HepG2 (cell line): ENCODE measurements at regions not wholly inside any gene's neighbourhood (a gene's known extent, or its start where the extent isn't known, plus 50 kb on each side); places are given as distances from the start of the nearest gene placed in this dataset.

Experiments
- ATAC-seq: fragments of 200-7000 bp; cut with Tn5 transposase; 3 replicates; pipeline ENCODE4 v1.9.1; 2020; ENCODE audit warnings: mild to moderate bottlenecking, moderate library complexity
- BruUV-seq: library from RNA; stranded (reverse); fragments of 400-500 nt; replicated peaks from 2 replicates; lab custom pipeline; 2021; lab: Mats Ljungman, UMichigan
- CTCF ChIA-PET: fragments of 300-600 bp; formaldehyde crosslinking; extraction: SDS; loops from one replicate; lab custom pipeline; 2021; ENCODE audit warnings: low total read pairs, inconsistent platforms, low intra/inter-chr PET ratio; lab: Yijun Ruan, JAX
- POLR2A ChIA-PET: fragments of 350-600 bp; sonication (Branson Sonifier 250); formaldehyde crosslinking; loops from one replicate; lab custom pipeline; 2020; ENCODE audit warnings: antibody characterized with exemption, inconsistent platforms; lab: Yijun Ruan, JAX
- DNase-seq: peaks from one replicate; pipeline ENCODE4 v3.0.0-alpha.2; 2015; ENCODE audit warnings: low spot score
- FAIRE-seq: peaks from 3 replicates; lab custom pipeline; 2011; peaks lifted over from hg19 to GRCh38; lab: Jason Lieb, UNC
- H2AFZ ChIP-seq: one replicate; pipeline ENCODE4 v1.6.1; 2011; ENCODE audit warnings: low read length, inconsistent platforms
- H3K27ac ChIP-seq: fragments of 300-600 bp; 3 replicates; pipeline ENCODE4 v1.8.0; 2011; ENCODE audit warnings: mixed run types, mild to moderate bottlenecking, mixed read lengths, low read length, inconsistent platforms; ENCODE audit not compliant: insufficient read depth; ENCODE audit errors: extremely low read length
- H3K27me3 ChIP-seq, 2 experiments: fragments of 200-600 bp in 1 of 2; 2 replicates in 1 of 2; 3 replicates in 1 of 2; pipeline versions ENCODE4 v1.6.0 to v1.8.0; 2011; ENCODE audit warnings: low read length in 2 of 2, mild to moderate bottlenecking in 2 of 2, moderate library complexity in 2 of 2, inconsistent platforms in 1 of 2; ENCODE audit not compliant: insufficient read depth in 2 of 2, control insufficient read depth in 1 of 2
- H3K36me3 ChIP-seq, 2 experiments: fragments of 200-600 bp in 1 of 2; replicated peaks in 1 of 2; 2 replicates in 1 of 2; 3 replicates in 1 of 2; pipeline versions ENCODE4 v1.5.1 to v1.8.0; 2011; ENCODE audit warnings: low read length in 2 of 2, inconsistent platforms in 1 of 2; ENCODE audit not compliant: insufficient read depth in 2 of 2, control insufficient read depth in 1 of 2
- H3K4me1 ChIP-seq: 2 replicates; pipeline ENCODE4 v1.5.1; 2012; ENCODE audit warnings: low read length, inconsistent platforms; ENCODE audit not compliant: insufficient read depth
- H3K4me2 ChIP-seq: 2 replicates; pipeline ENCODE4 v1.6.0; 2011; ENCODE audit warnings: low read depth, low read length, inconsistent platforms
- H3K4me3 ChIP-seq, 3 experiments: fragments of 200-600 bp in 1 of 3; sonication (generic), shearing (Covaris generic) in 1 of 3; replicated peaks in 1 of 3; 2 replicates each; pipeline ENCODE4 v1.5.1; 2011 to 2016; ENCODE audit warnings: low read length in 3 of 3, inconsistent platforms in 2 of 3, low read depth in 2 of 3, mild to moderate bottlenecking in 2 of 3, control low read depth in 1 of 3, mixed read lengths in 1 of 3; ENCODE audit not compliant: insufficient read depth in 1 of 3
- H3K79me2 ChIP-seq: one replicate; pipeline ENCODE4 v1.6.1; 2011; ENCODE audit warnings: low read length, inconsistent platforms; ENCODE audit not compliant: insufficient read depth
- H3K9ac ChIP-seq: 2 replicates; pipeline ENCODE4 v1.6.0; 2011; ENCODE audit warnings: mild to moderate bottlenecking, low read depth, low read length, inconsistent platforms; ENCODE audit not compliant: insufficient read depth
- H3K9me3 ChIP-seq: 2 replicates; pipeline ENCODE4 v1.5.1; 2012; ENCODE audit warnings: mild to moderate bottlenecking, low read length
- H4K20me1 ChIP-seq: 2 replicates; pipeline ENCODE4 v1.6.0; 2011; ENCODE audit warnings: inconsistent platforms, mild to moderate bottlenecking, low read length, moderate library complexity; ENCODE audit not compliant: insufficient read depth
- BRF2 ChIP-seq: sonication (generic); formaldehyde crosslinking; IDR thresholded peaks from 2 replicates; pipeline ENCODE4 v1.8.1; 2022; ENCODE audit warnings: mild to moderate bottlenecking, missing genetic modification reagents
- CBFB ChIP-seq: sonication (generic); formaldehyde crosslinking; IDR thresholded peaks from 2 replicates; pipeline ENCODE4 v1.4.0; 2020; ENCODE audit warnings: missing genetic modification reagents
- CREM ChIP-seq, 2 experiments: sonication (generic) in 1 of 2; formaldehyde crosslinking in 1 of 2; IDR thresholded peaks; 2 replicates each; pipeline versions ENCODE4 v1.4.0 to v1.6.1; 2016 to 2020; ENCODE audit warnings: antibody characterized with exemption in 1 of 2, mild to moderate bottlenecking in 1 of 2, missing genetic modification reagents in 1 of 2
- FIP1L1 ChIP-seq: fragments of 200-400 bp; formaldehyde crosslinking; IDR thresholded peaks from 2 replicates; pipeline ENCODE4 v1.6.1; 2018; ENCODE audit warnings: low read depth, mild to moderate bottlenecking, low read length, moderate library complexity, borderline replicate concordance; ENCODE audit not compliant: insufficient read depth
- HOXA5 ChIP-seq: sonication (generic); formaldehyde crosslinking; IDR thresholded peaks from 2 replicates; pipeline ENCODE4 v1.4.0; 2020; ENCODE audit warnings: missing genetic modification reagents
- ISL2 ChIP-seq: sonication (generic); formaldehyde crosslinking; IDR thresholded peaks from 2 replicates; pipeline ENCODE4 v1.5.0; 2020; ENCODE audit warnings: missing genetic modification reagents
- MIER2 ChIP-seq: IDR thresholded peaks from 2 replicates; pipeline ENCODE4 v1.6.1; 2016; ENCODE audit warnings: missing biosample characterization, missing genetic modification reagents
- RXRA ChIP-seq: sonication (generic); formaldehyde crosslinking; IDR thresholded peaks from 2 replicates; pipeline ENCODE4 v1.5.1; 2020; ENCODE audit warnings: missing genetic modification reagents
- TCF7L2 ChIP-seq: IDR thresholded peaks from 2 replicates; pipeline ENCODE4 v1.6.1; 2011; ENCODE audit warnings: mild to moderate bottlenecking, low read depth, low read length, moderate library complexity
- THYN1 ChIP-seq: sonication (generic); formaldehyde crosslinking; IDR thresholded peaks from 2 replicates; pipeline ENCODE4 v1.8.1; 2023; ENCODE audit warnings: low read depth, mild to moderate bottlenecking, moderate library complexity, missing genetic modification reagents, borderline replicate concordance
- ZBTB37 ChIP-seq: sonication (generic); formaldehyde crosslinking; IDR thresholded peaks from 2 replicates; pipeline ENCODE4 v1.4.0; 2020; ENCODE audit warnings: mild to moderate bottlenecking, missing genetic modification reagents
- ZNF619 ChIP-seq: sonication (generic); formaldehyde crosslinking; IDR thresholded peaks from 2 replicates; pipeline ENCODE4 v1.4.0; 2020; ENCODE audit warnings: mild to moderate bottlenecking, missing genetic modification reagents
- ZNF646 ChIP-seq: sonication (generic); formaldehyde crosslinking; IDR thresholded peaks from 2 replicates; pipeline ENCODE4 v1.9.0; 2021; ENCODE audit warnings: mild to moderate bottlenecking, missing genetic modification reagents
- ZSCAN29 ChIP-seq: sonication (generic); formaldehyde crosslinking; conservative IDR thresholded peaks from 2 replicates; pipeline ENCODE4 v1.4.0; 2020; ENCODE audit warnings: mild to moderate bottlenecking, missing genetic modification reagents
- WGBS: methylation state at CpG from one replicate; pipeline ENCODE4 v1.1.6; 2017; ENCODE audit warnings: low lambda C conversion rate; 5-methylcytosine and 5-hydroxymethylcytosine counted together
- in situ Hi-C: cut with HindIII; loops from 2 replicates; pipeline ENCODE4 v1.10.0; 2017; ENCODE audit warnings: low pct_unique_long_range_greater_than_20kb; ENCODE audit not compliant: extremely low pct_ligation_motif_present
- intact Hi-C: fragments of 100-400 bp; cut with micrococcal nuclease; formaldehyde crosslinking; loops from one replicate; pipeline ENCODE4 v1.10.0; 2022; ENCODE audit not compliant: unreplicated experiment

- Histone ChIP-seq H3K4me1 (no peaks in the 10 kb centered on the region), H3K4me2 (no peak overlapping the region), H3K9ac (no peak overlapping the region), H3K9me3 (peaks cover 71% of the 10 kb centered on the region), H2AFZ (no peak overlapping the region), H4K20me1 (no peaks in the 10 kb centered on the region), H3K27me3 (no peaks in the 10 kb centered on the region; a peak in 1 of 5 replicates), H3K27ac (no peak overlapping the region), H3K79me2 (no peaks in the 10 kb centered on the region), H3K4me3 (no peak overlapping the region), H3K36me3 (no peaks in the 10 kb centered on the region)
- DNase-seq (no peak), FAIRE-seq (no peak), ATAC-seq (no peak)
- CTCF ChIA-PET = no interaction called here
- POLR2A ChIA-PET = no interaction called here
- no TSS peak for BruUV-seq
- intact Hi-C loops = no loop called here
- in situ Hi-C loops = no loop called here
- 21% methylated on average over 4 of the region's 4 CpGs for WGBS
- TF ChIP-seq MIER2 (CRISPR knock-in tag) (no peak), ISL2 (CRISPR knock-in tag) (no peak), TCF7L2 (no peak), ZBTB37 (CRISPR knock-in tag) (no peak), BRF2 (CRISPR knock-in tag) (no peak), FIP1L1 (no peak), RXRA (CRISPR knock-in tag) (no peak), HOXA5 (CRISPR knock-in tag) (no peak), ZNF646 (no peak), CREM (IDR thresholded peaks at IDR 0.05) (no peak), CREM (CRISPR knock-in tag; IDR thresholded peaks at IDR 0.05) (no peak), ZSCAN29 (no peak), THYN1 (no peak), CBFB (CRISPR knock-in tag) (no peak), ZNF619 (CRISPR knock-in tag) (no peak)
Observed at GRCh38 chr21:24941316-24942185, 665.7 kb downstream of the MRPL39 start.
